HG03135 (cell line): ENCODE measurements at regions not wholly inside any gene's neighbourhood (a gene's known extent, or its start where the extent isn't known, plus 50 kb on each side); places are given as distances from the start of the nearest gene placed in this dataset.

Experiments used
- ATAC-seq: cut with Tn5 transposase; IDR thresholded peaks from one replicate; pipeline ENCODE4 v1.9.1; 2021; ENCODE audit warnings: mild to moderate bottlenecking, moderate library complexity; ENCODE audit not compliant: unreplicated experiment

GRCh38 chr18:26621161-26622026 lies 73.0 kb upstream of the KCTD1 start:
- ATAC-seq, result peak; percentile 79

- no peak for ATAC-seq
These were observed 71.0 kb upstream of the KCTD1 start for GRCh38 chr18:26619350-26619749.

- ATAC-seq, result no peak
These were observed 69.8 kb upstream of the KCTD1 start for GRCh38 chr18:26618135-26618534.

GRCh38 chr18:26617151-26617554 lies 68.8 kb upstream of the KCTD1 start:
- no peak for ATAC-seq

- no peak for ATAC-seq
These were observed 66.0 kb upstream of the KCTD1 start for GRCh38 chr18:26614374-26614773.
